Common myeloid progenitor, CD34-positive (primary cell): ENCODE measurements at regions not wholly inside any gene's neighbourhood (a gene's known extent, or its start where the extent isn't known, plus 50 kb on each side); places are given as distances from the start of the nearest gene placed in this dataset.

ENCODE experiments used
- CTCF ChIA-PET: fragments of 350-600 bp; sonication (Branson Sonifier 250); formaldehyde crosslinking; loops from one replicate; lab custom pipeline; 2021; ENCODE audit warnings: antibody characterized with exemption; lab: Charles Lee
- POLR2A ChIA-PET: fragments of 350-600 bp; sonication (Branson Sonifier 250); formaldehyde crosslinking; loops from one replicate; lab custom pipeline; 2021; ENCODE audit warnings: antibody characterized with exemption; lab: Charles Lee
- DNase-seq, 3 donors: peaks; one replicate each; pipeline versions ENCODE4 v3.0.0 to v3.0.0-alpha.2; 2013
- H3K27ac ChIP-seq, 2 experiments: 1 replicate in 1 of 2; 2 replicates in 1 of 2; pipeline ENCODE4 v1.7.0; 2013; ENCODE audit warnings: inconsistent platforms in 2 of 2, low read length in 2 of 2, mild to moderate bottlenecking in 2 of 2, low read depth in 1 of 2, moderate library complexity in 1 of 2; ENCODE audit not compliant: severe bottlenecking in 2 of 2, insufficient read depth in 1 of 2, poor library complexity in 1 of 2
- H3K27me3 ChIP-seq, 5 experiments: replicated peaks in 2 of 5; 1 replicate in 3 of 5; 2 replicates in 2 of 5; pipeline versions ENCODE4 v1.6.1 to v1.7.0; 2013; ENCODE audit warnings: low read length in 4 of 5, mild to moderate bottlenecking in 2 of 5, moderate library complexity in 2 of 5, inconsistent platforms in 1 of 5; ENCODE audit not compliant: insufficient read depth in 5 of 5, control insufficient read depth in 4 of 5
- H3K36me3 ChIP-seq, 4 experiments: 1 replicate in 2 of 4; 2 replicates in 2 of 4; pipeline versions ENCODE4 v1.6.1 to v1.7.0; 2013; ENCODE audit warnings: low read length in 3 of 4, control low read depth in 1 of 4, mild to moderate bottlenecking in 1 of 4; ENCODE audit not compliant: control insufficient read depth in 4 of 4, insufficient read depth in 4 of 4
- H3K4me1 ChIP-seq, 4 experiments: 1 replicate in 3 of 4; 2 replicates in 1 of 4; pipeline versions ENCODE4 v1.6.1 to v1.7.1; 2013; ENCODE audit warnings: low read length in 3 of 4, mild to moderate bottlenecking in 3 of 4, control low read depth in 1 of 4, inconsistent platforms in 1 of 4, moderate library complexity in 1 of 4; ENCODE audit not compliant: control insufficient read depth in 4 of 4, insufficient read depth in 4 of 4; ENCODE audit errors: control extremely low read depth in 1 of 4
- H3K4me3 ChIP-seq, 7 experiments: 1 replicate in 4 of 7; 2 replicates in 3 of 7; pipeline versions ENCODE4 v1.5.1 to v1.7.0; 2013; ENCODE audit warnings: mild to moderate bottlenecking in 7 of 7, low read length in 6 of 7, moderate library complexity in 6 of 7, inconsistent platforms in 2 of 7, low read depth in 2 of 7, control low read depth in 1 of 7; ENCODE audit not compliant: insufficient read depth in 4 of 7, control insufficient read depth in 1 of 7; ENCODE audit errors: extremely low read depth in 1 of 7
- H3K9me3 ChIP-seq, 5 experiments: 1 replicate in 4 of 5; 2 replicates in 1 of 5; pipeline versions ENCODE4 v1.6.1 to v1.7.1; 2013; ENCODE audit warnings: low read length in 4 of 5, mild to moderate bottlenecking in 2 of 5, inconsistent platforms in 1 of 5, low read depth in 1 of 5, moderate library complexity in 1 of 5; ENCODE audit not compliant: control insufficient read depth in 4 of 5, insufficient read depth in 2 of 5; ENCODE audit errors: control extremely low read depth in 1 of 5
- WGBS: methylation state at CpG from one replicate; pipeline ENCODE4 v1.1.5; 2013; ENCODE audit not compliant: insufficient coverage; 5-methylcytosine and 5-hydroxymethylcytosine counted together

DNA sequence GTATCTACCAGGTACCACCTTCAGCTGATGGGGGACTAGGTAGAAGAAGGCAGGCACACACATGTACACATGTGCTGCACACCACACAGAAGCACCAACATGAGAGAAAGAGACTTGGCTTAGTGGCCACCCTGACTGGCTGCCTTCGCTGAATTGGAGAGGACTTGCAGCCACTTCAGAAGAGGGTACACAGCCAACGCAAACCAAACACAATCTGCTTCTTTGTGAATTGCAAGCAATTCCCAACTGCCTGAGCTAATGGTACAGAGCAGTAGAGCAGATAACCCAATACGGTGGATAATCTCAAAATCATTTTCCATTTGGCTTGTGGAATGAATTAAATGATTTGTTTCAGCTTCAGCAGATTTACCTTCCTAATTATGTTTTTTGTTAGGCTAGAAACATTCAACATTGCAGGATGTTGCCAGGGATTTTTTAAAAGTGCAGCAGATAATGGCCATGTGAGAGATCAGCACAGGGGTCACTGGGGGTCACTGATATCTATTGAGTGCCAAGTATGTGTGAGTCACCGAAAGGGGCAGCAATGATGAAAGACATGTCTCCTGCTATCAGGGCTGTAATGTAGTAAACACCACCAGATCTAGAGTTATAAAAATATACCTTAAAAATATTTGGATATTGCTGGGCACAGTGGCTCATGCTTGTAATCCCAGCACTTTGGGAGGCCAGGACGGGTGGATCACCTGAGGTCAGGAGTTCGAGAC, 652.6 kb downstream of the BCL11A start:
- Histone ChIP-seq H3K27me3 (no peaks in the 10 kb centered on the region), H3K4me3 (no peak overlapping the region), H3K27ac (no peak overlapping the region), H3K4me1 (peaks cover 0 to 8% (median 0%) of the 10 kb centered on the region in 4 experiments), H3K36me3 (no peaks in the 10 kb centered on the region), H3K9me3 (no peaks in the 10 kb centered on the region)
- WGBS = 98% methylated on average over 5 of the region's 6 CpGs
- CTCF ChIA-PET = no interaction called here
- no peak for DNase-seq
- POLR2A ChIA-PET = no interaction called here

DNA sequence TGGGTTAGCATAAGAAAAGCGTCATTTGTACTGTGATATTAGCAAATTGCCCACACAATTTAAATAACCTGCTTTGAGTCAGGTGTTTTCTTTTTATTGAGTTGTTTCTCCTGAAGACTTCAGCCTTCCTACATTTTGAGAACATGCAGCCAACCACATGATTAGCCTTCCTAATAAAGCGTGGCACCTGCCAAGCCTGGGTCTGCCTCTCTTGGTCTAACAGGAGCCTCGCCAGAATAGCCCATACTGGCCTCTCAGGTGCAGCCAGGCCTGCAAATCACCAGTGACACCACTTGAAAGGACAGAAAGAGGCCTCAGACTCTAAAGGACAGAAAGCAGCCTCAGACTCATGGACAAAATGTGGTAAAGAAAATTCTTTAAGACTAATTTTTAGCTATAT, 653.8 kb downstream of the BCL11A start:
- Histone ChIP-seq H3K9me3 (no peaks in the 10 kb centered on the region), H3K4me3 (no peak overlapping the region), H3K27ac (no peak overlapping the region), H3K36me3 (no peaks in the 10 kb centered on the region), H3K27me3 (no peaks in the 10 kb centered on the region), H3K4me1 (peaks cover 0 to 3% (median 0%) of the 10 kb centered on the region in 4 experiments)
- POLR2A ChIA-PET = no interaction called here
- 94% methylated on average over 2 of the region's 3 CpGs for WGBS
- DNase-seq = no peak
- CTCF ChIA-PET = interaction anchor here (0.6 kb wide), 1 partner anchor 250 kb away, joined by 4 read pairs; no protein-coding TSS in a partner anchor

DNA sequence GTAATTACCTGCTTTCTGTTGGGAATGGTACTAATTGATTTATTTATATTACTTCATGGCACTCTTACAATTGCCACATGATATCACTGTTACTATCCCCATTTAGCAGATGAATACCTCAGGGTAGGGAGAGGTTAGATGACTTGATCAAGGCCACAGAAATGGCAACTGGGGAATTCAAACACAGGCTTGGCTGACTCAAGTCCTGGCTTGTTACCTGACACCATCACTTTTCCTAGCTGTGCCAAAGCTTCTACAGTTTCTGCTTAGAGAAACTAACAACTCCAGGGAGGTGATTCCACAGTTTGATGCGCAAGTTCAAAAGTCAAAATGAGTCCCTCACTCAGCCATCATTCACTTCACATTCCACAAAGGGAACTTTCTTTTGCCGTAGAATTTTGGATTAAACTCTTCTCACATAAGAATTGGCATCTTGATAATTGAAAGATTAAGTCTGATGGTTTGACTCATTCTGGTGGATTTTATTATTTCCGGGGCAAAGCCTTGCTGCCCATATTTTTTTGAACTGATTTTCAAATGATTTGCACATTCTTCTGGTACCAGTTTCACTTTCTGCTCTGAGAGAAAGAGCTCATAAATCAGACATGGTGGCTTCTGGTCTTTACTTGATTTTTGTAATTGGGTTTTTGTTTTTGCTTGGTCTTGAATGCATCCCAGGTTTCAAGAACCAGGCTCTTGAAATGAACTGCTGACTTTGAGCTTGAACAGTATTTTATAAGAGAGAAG, 656.8 kb downstream of the BCL11A start:
- no peak overlapping the region for H3K4me3 ChIP-seq
- no peaks in the 10 kb centered on the region for H3K27me3 ChIP-seq
- POLR2A ChIA-PET = interaction anchor here (0.6 kb wide), 1 partner anchor 16 kb away, joined by 5 read pairs; no protein-coding TSS in a partner anchor
- no peaks in the 10 kb centered on the region for H3K4me1 ChIP-seq
- H3K9me3 ChIP-seq = no peaks in the 10 kb centered on the region
- H3K27ac ChIP-seq = no peak overlapping the region
- CTCF ChIA-PET = no interaction called here
- peak in 2 of 3 donors; percentile 47 to 52 for DNase-seq
- 33% methylated on average over 1 of the region's 3 CpGs for WGBS
- H3K36me3 ChIP-seq = no peaks in the 10 kb centered on the region

DNA sequence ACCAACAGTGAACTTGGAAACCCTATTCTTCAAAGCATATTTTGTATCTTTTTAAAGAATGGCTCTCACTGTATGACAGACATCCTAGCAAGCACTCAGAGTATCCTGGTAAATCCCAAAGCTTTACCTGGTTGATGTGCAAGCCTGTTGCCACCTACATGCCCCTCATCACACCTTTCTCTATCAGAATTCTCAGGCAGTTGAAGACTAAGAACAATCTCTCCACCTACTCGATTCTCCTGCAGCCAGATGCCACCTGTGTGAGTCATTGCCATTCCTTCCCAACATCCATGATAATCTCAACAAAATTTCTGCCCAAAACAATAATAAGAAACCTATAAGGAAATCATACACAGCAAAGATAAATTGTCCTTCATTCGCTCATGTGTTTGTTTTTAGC, 659.8 kb downstream of the BCL11A start:
- Histone ChIP-seq H3K36me3 (no peaks in the 10 kb centered on the region), H3K4me1 (peaks cover 0 to 2% (median under 1%) of the 10 kb centered on the region in 4 experiments), H3K27me3 (no peaks in the 10 kb centered on the region), H3K27ac (no peak overlapping the region), H3K9me3 (no peaks in the 10 kb centered on the region), H3K4me3 (no peak overlapping the region)
- ChIA-PET CTCF (interaction anchor here (0.9 to 1.2 kb wide), 2 partner anchors 34 to 1129 kb away, joined by 3 to 4 read pairs; no protein-coding TSS in a partner anchor), POLR2A (no interaction called here)
- no peak for DNase-seq
- 86% methylated on average over 1 of the region's 2 CpGs for WGBS

GRCh38 chr2:59892398-59892797, 661.1 kb downstream of the BCL11A start:
- H3K4me1 ChIP-seq = peaks cover 3 to 14% (median 12%) of the 10 kb centered on the region in 4 experiments
- H3K9me3 ChIP-seq = no peaks in the 10 kb centered on the region
- CTCF ChIA-PET = no interaction called here
- POLR2A ChIA-PET = no interaction called here
- no peak overlapping the region for H3K27ac ChIP-seq
- H3K4me3 ChIP-seq = no peak overlapping the region
- no peak for DNase-seq
- no peaks in the 10 kb centered on the region for H3K27me3 ChIP-seq
- 100% methylated on average over 5 of the region's 5 CpGs for WGBS
- no peaks in the 10 kb centered on the region for H3K36me3 ChIP-seq

- WGBS = 96% methylated on average over 6 of the region's 8 CpGs
- no peaks in the 10 kb centered on the region for H3K9me3 ChIP-seq
- H3K36me3 ChIP-seq = no peaks in the 10 kb centered on the region
- H3K27me3 ChIP-seq = no peaks in the 10 kb centered on the region
- DNase-seq = no peak
- H3K4me1 ChIP-seq = peaks cover 8 to 28% (median 21%) of the 10 kb centered on the region in 4 experiments
- no peak overlapping the region for H3K4me3 ChIP-seq
- POLR2A ChIA-PET = no interaction called here
- CTCF ChIA-PET = interaction anchor here (1.4 kb wide), 1 partner anchor 672 kb away, joined by 4 read pairs; no protein-coding TSS in a partner anchor
- no peak overlapping the region for H3K27ac ChIP-seq
Measured at GRCh38 chr2:59889305-59889704, 664.1 kb downstream of the BCL11A start.

DNA sequence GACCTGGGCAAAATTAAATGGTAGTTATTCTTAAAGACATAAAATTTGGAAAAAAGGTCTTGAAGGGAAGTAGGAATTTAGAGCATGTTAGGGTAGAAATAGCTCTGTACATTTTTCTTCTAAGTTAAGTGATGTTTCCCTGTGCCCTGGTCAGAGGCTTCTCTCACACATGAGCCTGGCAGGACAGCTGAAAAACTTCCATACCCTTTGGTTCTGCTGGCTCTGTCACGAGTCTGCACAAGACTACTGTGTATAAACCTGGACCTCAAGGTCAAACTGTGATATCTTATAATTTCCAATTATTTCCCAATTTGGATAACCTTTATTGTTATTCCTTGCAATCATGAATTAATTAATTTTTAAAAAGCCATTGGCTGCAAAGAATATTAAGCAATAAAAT, 664.7 kb downstream of the BCL11A start:
- Histone ChIP-seq H3K4me3 (no peak overlapping the region), H3K27me3 (no peaks in the 10 kb centered on the region), H3K4me1 (peaks cover 8 to 28% (median 21%) of the 10 kb centered on the region in 4 experiments), H3K36me3 (no peaks in the 10 kb centered on the region), H3K9me3 (no peaks in the 10 kb centered on the region), H3K27ac (no peak overlapping the region)
- DNase-seq = no peak
- CTCF ChIA-PET = interaction anchor here (1.2 to 1.4 kb wide), 2 partner anchors 114 to 673 kb away, joined by 3 to 4 read pairs; no protein-coding TSS in a partner anchor
- WGBS = 100% methylated on average over 1 of the region's 1 CpG
- POLR2A ChIA-PET = interaction anchor here (0.7 kb wide), 1 partner anchor 636 kb away, joined by 3 read pairs; no protein-coding TSS in a partner anchor
